ENCODE measurements at regions not wholly inside any gene's neighbourhood (a gene's known extent, or its start where the extent isn't known, plus 50 kb on each side); places are given as distances from the start of the nearest gene placed in this dataset.

DNA sequence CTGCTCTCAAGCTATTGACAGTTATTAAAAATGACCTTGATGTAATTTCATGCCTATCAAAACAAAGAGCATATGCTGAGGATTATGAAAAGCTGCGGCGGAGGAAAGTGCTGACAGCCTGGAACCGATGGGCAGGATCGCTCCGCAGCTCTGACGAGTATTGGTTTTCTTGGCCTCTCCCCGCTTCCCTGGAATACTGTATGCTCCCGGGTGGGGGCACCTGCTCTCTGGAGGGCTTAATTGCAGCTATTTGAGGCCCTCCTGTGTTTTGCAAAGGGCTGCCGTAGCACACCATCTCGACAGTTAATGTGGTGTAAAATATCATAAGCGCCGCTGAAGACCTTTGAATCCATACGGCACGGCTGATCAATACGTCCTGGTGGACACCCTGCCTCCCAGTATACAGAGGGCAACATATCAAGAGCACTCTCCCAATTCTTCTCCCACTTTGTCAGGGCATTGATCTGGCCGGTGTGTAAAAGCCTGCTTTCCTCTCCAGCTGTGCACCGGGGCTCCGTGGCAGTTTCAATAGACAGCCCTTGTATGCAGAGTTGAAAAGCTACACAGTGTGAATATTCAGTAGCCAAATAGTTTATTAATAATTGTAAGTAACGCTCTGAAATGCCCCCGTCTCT is 662.4 kb downstream of the GALR1 start:
- no peak for DNase-seq

DNA sequence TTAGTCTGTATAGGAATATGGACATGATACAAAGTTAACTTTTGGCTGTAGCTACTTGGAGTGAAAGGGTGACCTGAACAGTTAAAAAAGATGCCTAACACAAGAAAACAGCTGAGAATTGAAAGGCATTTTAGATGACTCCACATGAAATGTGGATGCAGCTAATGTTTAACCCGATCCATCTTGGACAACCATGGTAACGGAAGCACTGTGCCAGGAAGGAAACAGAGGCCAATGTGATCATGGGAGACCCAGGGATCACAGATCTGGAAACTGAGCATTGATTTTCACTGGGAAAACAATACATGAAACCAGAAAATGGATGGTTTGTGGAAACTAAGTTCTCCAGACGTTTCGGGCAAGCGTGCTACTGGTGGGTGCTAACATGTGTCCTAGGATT is 669.1 kb downstream of the GALR1 start:
- DNase-seq: no peak

DNA sequence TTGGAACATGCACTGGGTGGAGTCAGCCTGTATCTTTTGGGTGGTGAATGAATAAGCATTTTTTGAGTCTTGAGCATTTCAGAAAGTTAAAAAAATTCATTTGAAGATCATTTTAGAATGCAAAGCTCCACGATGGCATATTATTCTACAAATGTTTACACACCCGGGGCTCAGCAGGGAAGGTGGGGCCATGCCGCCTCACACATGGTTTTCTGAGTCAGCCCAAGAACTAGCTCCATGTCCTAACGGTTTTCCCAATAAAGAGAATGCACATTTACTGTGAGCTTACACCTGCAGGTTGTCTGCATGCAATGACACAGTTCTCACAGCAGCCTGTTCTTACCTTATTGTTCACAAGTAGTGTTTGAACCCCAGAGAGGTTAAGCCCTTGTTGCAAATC is 670.3 kb downstream of the GALR1 start:
- DNase-seq: no peak

DNA sequence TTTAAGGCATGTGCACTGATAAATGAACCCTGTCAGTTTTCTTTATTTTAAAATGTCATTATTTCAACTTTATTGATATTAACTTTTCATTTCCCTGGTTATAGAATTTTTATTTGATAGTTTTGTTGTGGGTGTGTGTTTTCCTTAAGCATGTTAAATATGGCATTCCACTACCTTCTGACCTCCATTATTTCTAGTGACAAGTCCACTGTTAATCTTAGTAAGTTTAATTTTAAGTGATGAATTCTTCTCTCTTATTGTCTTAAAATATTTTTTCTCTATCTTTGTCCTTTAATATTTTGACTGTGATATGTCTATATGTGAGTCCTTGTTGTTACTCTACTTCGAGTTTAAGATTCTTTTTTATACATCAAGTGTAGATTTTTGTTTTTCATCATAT is 685.7 kb downstream of the GALR1 start:
- no peak for DNase-seq

DNA sequence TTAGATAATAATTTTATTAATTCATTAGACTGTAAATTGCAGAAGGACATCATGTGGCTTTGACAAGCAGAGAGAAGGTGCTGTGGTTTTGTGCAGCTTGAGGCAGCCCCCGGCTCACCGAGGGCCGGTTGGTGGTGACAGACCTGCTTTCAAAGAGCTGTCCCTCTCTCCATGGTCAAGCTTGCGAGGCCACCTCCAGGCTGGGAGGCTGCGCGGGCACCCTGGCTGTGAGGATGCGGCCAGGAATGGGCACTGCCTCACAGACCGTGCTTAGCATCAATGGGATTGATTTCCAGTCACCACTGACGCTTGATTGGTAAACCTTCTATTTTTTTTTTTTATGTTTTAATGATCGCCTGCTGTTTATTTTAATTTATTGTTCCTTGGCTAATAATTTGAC is 690.9 kb downstream of the GALR1 start:
- DNase-seq: no peak

DNA sequence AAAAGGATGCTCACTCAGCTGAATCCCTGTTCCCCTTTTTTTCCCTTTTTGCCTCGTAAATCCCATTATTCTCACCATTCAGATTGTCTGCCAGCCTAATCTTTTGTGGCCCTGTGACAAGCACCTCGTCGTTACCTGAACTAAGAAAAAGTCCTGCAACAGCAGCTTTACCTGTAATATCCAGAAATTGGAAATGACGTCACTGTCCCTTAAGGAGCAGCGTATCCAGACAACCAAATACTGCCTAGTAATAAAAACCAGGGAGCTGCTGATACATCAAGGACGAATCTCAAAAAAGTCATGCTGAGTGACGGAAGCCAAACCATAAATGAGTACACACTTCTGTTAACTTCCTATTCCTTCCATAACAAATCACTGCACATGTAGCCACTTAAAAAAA is 694.9 kb downstream of the GALR1 start:
- no peak for DNase-seq

DNA sequence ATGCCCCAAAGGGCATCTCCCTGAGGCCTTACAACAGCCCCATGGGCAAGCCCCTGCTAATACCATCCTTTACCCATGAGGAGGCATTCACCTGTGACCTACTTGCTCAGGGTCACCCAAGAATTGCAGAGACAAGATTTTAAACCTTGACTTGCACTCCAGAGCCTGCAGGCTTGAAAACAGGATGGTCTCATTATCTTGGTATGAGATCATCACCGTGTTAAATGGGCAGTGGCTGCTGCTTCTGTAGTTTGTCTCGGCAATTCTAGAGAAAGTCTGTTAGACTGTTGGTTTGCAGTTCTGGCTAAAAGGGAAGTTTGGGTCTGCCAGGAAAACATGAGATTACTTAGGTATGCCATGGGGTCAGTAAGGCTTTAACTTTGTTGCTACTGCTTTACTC is 698.9 kb downstream of the GALR1 start:
- no peak for DNase-seq

DNA sequence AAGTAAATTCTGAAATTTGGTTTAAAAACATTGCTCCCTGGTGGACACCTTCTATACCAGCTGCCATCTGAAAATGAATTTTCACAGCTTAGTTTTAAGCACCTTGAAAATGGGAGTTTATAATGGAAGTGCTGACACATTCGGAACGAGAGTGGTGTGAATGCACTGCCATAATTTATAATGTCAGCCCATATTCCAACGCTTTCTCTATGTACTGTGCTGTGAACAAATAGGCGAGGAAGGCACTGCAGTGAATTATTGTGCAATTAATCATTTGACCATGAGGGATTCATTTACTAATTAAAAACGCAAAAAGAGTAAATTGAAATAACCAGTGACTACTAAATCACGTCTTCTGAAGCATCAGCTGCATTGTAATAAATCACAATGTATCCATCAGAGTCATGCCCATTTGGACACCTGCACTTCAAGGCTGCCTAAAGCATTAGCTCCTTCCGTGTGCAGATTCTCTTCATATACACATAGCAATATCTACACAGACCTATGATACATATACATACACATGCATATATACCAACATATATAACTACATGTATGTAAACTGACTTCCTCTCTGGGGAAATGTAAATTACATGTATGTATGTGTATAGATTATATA is 699.8 kb downstream of the GALR1 start:
- DNase-seq: no peak

DNA sequence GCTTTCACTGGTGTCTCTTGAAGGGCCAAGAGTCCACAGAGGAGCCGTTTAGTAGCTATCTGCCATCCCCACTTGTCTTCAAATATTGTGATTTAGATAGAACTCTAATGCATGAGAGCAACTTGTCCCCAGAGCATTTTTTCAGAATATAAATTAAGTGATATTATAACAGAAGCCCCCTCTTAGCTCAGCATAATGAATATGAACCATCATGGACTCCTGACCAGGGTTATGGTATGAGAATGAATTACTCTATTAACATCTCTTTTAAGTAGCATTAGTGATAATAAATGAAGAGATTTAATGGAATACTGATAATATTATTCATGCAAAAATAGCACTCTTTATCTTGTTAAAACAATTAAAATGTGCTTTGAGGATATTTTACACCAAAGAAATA is 709.6 kb downstream of the GALR1 start:
- no peak for DNase-seq

DNA sequence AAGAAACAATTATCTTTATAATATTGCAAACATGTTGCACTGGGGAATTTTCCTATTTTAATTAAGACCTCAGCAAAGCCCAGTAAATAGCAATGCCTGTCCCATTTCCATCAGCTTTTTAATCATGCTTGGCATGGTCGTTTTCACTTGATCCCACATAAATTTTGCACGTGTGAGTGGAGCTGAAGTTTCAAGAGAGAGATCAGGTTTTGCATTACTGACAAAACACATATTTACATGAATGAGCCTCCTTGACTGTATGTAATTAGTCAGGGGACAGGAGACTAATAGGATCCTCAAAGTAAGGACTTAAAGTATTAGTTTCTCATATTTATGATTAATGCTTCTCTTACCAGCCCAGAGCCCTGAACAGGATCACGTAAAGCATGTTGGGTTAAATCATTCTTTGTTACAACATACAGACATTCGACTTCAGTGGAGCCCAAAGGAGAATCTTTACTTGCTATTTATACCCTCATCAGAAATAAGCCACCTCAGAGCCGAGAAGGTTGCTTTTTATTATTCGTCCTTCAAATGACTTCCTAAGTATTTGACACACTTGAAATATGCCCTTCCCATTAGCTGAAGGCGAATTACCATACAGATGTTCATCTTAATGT is 711.3 kb downstream of the GALR1 start:
- DNase-seq: no peak

DNA sequence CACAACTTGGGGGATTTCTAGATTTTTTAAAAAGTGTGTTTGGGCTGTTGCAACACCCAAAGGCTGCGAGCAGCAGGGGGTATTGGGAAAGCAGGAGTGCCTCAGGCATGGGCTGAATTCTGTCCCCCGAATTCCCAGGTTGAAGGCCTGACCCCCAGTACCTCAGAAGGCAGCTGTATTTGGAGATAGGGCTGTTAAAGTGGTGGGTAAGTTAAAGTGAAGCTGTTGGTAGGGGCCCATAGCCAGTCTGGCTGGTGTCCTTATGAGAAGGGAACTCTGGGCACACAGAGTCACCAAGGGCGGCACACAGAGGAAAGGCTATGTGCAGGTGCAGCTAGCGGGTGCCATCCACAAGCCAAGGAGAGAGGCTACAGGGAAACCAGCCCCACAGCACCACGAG is 717.4 kb downstream of the GALR1 start:
- DNase-seq: no peak

DNA sequence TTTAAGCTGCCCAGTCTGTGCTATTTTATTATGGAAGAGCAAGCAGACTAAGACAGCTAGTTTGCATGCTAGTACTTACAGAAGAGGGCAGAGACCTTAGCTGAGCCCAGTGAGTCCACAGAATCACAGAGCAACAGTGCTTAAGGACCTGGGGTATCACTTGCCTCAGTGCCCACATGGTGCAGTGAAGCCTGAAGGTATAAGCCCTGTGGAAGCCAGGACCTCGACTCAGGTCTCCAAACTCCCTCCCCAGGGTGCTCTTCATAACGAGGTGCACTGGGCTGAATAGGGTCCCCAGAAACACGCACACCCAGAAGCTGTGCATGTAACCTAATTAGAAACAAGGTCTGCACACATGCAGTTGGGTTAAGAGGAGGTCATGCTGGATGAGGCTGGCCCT is 718.1 kb downstream of the GALR1 start:
- no peak for DNase-seq

DNA sequence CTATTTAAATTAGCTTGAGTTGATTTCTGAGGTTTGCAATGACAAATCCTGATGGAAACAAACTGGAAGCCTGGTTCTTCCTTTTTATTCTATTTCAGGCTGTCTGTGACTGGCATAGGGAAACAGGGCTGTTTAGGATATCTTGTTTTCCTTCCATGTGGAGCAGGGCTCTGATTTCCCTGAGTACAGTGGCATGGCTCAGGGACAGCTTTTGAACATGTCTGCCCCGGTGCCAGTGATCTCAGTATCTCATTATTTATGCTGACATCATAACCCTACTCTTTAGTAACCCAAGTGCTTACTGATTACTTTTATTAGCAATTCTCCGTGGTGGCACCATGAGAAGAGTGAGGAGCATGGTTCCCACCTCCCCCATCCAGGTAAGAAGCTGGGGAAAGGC is 720.3 kb downstream of the GALR1 start:
- DNase-seq: no peak

DNA sequence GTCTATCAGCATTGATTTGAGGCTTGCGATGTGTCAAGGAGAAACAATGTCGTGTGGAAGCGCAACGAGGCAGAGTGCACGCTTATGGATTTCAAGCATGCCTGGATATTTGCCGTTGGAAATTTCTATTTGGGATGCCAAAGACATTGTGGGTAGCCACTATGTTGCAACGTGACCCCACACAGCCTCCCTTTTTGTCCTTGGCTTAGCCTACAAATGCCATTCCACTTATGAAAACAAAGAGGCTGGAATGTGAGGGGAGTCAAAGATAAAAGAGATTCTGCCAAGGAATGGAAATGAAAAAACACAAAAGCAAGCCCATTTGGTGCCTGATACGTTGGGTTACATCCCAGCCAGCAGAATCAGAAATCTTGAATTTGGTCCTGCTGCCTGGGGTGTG is 721.2 kb downstream of the GALR1 start:
- no peak for DNase-seq

DNA sequence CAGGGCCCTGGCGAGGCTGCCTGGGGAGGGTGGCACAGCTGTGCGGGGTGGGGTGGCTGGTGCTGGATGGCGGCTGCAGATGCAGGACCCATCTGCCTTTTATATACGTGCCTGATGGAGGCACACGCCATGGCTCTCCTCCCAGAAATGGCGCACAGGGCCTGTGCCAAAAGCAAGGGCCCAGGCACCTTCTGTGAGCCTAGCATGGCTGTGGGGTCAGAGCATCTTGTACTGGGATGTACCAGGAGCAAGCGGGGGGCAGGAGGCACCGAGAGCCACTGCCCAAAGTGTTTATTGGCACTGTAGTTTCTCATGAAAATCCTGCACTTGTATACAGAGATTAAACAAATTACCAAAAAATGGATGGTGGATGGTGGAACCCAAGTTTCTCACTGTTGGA is 724.1 kb downstream of the GALR1 start:
- DNase-seq: no peak

DNA sequence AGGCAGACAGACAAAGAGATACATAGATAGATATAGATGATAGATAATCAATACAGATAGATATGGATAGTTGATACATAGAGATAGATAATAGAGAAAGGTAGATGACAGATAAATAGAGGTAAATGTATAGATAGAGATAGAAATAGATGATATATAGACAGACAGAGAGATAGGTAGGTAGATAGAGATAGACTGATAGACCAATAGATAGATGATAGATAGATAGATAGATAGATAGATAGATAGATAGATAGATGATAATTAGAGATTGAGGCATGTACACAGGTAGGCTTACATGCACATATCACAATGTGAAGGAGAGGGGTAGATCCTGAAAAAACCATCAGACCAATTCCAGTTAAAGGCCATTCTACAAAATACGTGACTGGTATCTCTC is 724.7 kb downstream of the GALR1 start:
- no peak for DNase-seq

DNA sequence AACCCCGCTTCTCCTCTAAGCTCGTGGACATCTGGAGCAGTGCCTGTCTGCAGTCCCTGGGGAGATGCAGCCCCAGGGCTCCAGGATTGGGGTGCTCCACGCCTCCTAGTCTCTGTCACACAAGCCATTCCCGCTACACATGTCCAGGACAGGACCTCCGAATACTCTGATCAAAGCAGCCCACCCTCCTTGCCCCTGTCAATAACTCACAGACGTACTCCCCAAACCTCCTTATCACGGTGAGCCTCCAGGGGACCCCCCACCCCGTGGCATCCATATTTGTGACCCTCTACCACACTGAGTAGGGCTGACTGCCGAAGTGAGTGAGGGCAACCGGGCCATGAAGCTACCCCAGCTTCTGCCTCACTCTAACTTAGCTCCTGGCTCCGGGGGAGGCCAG is 727.7 kb downstream of the GALR1 start:
- DNase-seq: no peak

DNA sequence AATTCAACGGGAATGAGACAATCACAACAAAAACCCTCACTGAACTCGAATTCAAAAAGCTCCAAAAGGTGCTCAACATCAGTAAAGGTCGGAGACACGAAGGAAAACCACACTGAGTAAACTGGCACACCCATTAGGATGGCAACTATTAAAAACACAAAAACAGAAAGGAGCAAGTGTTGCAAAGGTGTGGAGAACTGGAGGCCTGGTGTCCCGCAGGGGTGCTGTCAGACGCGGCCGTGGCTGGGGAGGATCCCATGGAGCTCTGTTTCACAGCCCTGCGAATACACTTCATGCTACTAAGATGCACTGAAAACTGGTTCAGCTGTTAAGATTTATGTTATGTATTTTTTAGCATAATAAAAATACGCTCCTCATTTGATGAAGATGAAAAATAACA is 730.6 kb downstream of the GALR1 start:
- no peak for DNase-seq

DNA sequence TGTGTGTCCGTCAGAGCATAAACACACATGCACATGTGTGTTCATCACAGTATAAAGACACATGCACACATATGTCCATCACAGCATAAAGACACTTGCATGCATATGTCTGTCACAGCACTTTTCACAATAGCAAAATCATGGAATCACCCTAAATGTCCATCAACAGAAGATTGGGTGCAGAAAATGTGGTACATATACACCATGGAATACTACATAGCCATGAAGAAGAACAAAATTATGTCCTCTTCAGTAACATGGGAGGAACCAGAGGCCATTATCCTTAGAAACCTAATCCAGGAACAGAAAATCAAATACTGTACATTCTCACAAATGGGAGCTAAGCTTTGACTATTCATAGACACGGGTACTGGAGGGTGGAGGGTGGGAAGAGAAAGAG is 732.2 kb downstream of the GALR1 start:
- no peak for DNase-seq

DNA sequence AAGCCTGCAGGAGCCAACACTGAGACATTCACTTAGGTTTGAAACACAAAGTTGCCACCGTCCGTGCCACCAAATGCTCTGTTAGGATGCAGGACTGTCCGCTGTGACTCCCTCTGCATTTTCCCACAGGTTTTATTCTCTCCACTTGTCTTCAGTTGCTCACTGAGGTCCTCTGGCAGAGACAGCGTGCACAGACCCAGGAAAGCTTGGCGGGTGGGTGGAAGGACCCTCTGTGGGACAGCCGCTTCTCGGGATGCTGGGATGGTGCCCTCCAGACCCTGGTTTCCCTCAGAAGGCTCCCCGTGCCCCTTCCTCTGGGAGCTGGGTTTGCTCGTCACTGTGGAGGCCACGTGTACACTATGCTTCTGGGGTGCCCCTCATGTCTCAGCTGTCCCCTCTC is 733.6 kb downstream of the GALR1 start:
- no peak for DNase-seq

DNA sequence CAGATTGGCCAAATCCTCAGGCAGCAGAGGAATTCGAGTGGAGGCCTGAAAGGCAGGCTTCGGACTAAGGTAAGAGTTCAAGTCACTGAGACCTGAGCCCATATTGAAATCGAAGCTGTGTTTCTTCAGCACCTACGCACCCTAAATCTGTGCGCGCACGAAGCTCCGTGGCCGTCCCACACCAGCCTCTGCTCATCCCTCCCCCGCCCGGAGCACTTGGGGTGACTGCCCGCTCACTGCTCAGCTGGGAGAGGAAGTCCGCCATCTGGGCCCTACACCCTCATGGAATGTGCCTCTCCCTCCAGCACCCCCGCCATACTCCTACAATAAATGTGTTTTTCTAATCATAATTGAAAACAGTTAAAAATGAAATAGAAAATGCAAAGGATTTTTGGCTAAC is 734.5 kb downstream of the GALR1 start:
- DNase-seq: no peak

DNA sequence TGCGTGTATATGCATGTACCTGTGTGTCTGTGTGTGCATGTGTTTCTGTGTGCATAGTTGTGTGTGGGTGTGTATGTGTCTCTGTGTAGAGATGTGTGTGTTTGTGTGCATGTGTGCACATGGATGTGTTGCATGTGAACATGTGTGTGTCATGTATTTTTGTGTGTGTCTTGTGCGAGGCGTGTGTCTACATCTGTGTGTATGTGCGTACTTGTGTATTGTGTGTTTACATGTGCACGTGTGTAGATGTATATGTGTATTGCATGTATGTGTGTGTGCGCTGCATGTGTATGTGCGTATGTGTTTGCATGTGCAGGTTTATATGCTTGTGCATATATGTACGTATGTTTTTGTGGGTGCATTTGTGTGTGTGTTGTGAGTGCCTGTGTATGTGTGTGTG is 735.2 kb downstream of the GALR1 start:
- DNase-seq: no peak

DNA sequence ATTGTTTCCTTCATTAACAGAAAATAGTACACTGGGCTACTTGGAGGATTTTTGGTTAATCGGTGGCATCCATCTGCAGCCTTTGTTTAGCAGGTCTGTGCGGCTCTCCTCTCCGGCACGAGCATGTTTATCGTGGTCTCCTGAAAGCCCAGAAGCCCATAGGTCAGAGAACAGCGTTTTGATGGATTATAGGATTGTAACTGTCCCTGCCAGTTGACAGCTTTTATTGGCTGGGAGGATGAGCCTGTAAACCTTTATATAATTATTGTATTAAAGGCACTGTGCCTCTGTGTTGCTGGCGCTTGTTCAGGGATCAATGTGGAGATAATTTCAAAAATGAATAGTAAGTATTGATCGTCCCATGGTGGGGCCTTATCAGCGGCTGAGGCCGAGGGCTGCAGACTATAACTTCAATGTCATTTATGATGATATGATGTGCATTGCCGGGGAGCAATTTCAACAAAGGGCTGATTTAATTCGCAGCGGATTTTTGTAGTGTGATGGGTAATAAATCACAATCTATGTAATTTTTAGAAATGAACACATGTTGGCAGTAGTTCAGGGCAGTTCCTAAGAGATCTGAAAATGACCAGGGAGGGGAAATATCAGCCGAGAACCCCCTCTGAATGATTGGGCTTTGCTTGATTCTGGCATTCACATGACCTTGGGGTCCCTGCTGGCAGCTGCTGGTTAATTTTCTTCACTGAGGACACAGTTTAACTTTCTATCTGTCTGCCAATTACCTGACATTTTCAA is 736.1 kb downstream of the GALR1 start:
- no peak for DNase-seq

DNA sequence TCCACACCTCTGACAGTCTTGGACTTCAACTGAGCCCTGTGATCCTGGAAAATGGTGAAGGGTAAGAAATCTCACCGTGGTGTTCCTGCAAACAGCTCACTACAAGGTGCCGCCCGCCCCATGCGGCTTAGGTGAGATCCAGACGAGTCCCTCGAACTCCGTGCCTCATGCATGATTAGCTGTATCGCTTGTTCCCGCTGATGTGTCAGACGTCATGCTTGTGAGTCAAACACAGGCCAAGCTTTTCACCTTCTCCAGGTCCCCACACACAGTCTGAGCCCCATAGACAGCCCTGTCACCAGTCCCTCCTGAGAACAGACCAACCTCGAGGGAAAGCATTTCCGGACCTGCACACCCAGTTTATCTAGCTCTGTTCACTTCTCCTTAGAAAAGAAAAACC is 740.5 kb downstream of the GALR1 start:
- DNase-seq: no peak

Measured in skin of body (tissue), 1 donor.